ENCODE measurements at regions not wholly inside any gene's neighbourhood (a gene's known extent, or its start where the extent isn't known, plus 50 kb on each side); places are given as distances from the start of the nearest gene placed in this dataset.
A peak's percentile ranks its signal among the peaks of the same experiment; 100 is the strongest.

GRCh38 chr10:2981361-2981801 is 86.0 kb upstream of the PFKP start:
- no peak overlapping the region for H3K27ac ChIP-seq
- TF ChIP-seq, protein P1, sequence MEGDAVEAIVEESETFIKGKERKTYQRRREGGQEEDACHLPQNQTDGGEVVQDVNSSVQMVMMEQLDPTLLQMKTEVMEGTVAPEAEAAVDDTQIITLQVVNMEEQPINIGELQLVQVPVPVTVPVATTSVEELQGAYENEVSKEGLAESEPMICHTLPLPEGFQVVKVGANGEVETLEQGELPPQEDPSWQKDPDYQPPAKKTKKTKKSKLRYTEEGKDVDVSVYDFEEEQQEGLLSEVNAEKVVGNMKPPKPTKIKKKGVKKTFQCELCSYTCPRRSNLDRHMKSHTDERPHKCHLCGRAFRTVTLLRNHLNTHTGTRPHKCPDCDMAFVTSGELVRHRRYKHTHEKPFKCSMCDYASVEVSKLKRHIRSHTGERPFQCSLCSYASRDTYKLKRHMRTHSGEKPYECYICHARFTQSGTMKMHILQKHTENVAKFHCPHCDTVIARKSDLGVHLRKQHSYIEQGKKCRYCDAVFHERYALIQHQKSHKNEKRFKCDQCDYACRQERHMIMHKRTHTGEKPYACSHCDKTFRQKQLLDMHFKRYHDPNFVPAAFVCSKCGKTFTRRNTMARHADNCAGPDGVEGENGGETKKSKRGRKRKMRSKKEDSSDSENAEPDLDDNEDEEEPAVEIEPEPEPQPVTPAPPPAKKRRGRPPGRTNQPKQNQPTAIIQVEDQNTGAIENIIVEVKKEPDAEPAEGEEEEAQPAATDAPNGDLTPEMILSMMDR (conservative IDR thresholded peaks at IDR 0.05): no peak
- TF ChIP-seq ZFX (IDR thresholded peaks at IDR 0.05): no peak

- TF ChIP-seq, protein P1 (conservative IDR thresholded peaks at IDR 0.05): no peak
- no peak for TF ChIP-seq ZFX (IDR thresholded peaks at IDR 0.05)
- no peak overlapping the region for H3K27ac ChIP-seq
Measured at GRCh38 chr10:2980791-2981360, 86.5 kb upstream of the PFKP start.

- TF ChIP-seq ZFX (IDR thresholded peaks at IDR 0.05): no peak
- TF ChIP-seq, protein P1 (conservative IDR thresholded peaks at IDR 0.05): no peak
- H3K27ac ChIP-seq: no peak overlapping the region
Measured at GRCh38 chr10:2980116-2980515, 87.2 kb upstream of the PFKP start.

DNA sequence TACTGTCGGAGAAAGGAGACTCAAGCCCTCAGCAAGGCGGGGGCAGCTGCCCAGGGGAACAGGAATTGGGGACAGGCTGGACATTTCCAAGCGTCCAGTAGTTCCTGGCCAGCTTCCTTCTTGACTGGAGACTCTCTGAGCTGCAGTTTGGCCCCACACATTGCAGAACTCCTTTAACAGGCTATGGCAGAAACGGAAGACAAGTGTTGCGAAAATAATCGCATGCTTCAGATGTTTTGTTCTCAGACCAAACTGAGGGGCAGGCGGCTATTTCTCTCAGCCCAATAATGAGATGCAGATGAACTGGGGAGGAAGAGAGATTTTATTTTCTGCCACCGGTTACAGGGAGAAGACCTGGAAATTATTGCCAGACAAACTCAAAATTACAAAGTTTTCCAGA is 88.0 kb upstream of the PFKP start:
- TF ChIP-seq ZFX (IDR thresholded peaks at IDR 0.05): no peak
- TF ChIP-seq, protein P1 (conservative IDR thresholded peaks at IDR 0.05): no peak
- H3K27ac ChIP-seq: no peak overlapping the region

GRCh38 chr10:2978574-2979273 is 88.6 kb upstream of the PFKP start:
- no peak for TF ChIP-seq ZFX (IDR thresholded peaks at IDR 0.05)
- TF ChIP-seq, protein P1 (conservative IDR thresholded peaks at IDR 0.05): no peak
- no peak overlapping the region for H3K27ac ChIP-seq

DNA sequence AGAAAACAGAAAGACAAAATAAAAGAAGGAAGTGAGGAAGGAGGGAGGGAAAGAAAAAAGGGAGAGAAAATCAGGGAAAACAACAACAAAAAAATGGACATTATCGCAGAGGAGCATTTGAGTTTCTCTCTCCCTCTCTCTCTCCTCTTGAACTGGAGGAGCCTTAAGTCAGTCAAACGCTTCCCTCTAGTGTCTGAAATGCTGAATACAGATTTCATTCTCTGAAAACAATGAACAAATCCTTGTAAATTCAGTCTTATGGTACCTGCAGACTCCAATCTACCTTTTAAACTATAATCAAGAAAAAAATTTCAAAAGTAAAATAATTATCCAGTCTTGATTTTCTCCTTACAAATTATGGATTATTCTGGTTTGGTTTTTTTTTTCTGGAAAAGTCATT is 89.2 kb upstream of the PFKP start:
- TF ChIP-seq, protein P1 (conservative IDR thresholded peaks at IDR 0.05): peak; percentile 68
- TF ChIP-seq ZFX (IDR thresholded peaks at IDR 0.05): no peak
- no peak overlapping the region for H3K27ac ChIP-seq

- TF ChIP-seq ZFX (IDR thresholded peaks at IDR 0.05): no peak
- TF ChIP-seq, protein P1 (conservative IDR thresholded peaks at IDR 0.05): no peak
- H3K27ac ChIP-seq: no peak overlapping the region
Measured at GRCh38 chr10:2974503-2975207, 92.7 kb upstream of the PFKP start.

Measured in C4-2B (cell line).